NCI-H460 (cell line): ENCODE measurements at regions not wholly inside any gene's neighbourhood (a gene's known extent, or its start where the extent isn't known, plus 50 kb on each side); places are given as distances from the start of the nearest gene placed in this dataset.
A peak's percentile ranks its signal among the peaks of the same experiment; 100 is the strongest.

Experiments
- DNase-seq: peaks from one replicate; pipeline ENCODE4 v3.0.0-alpha.2; 2016; ENCODE audit warnings: low read depth; ENCODE audit errors: extremely low read depth

DNA sequence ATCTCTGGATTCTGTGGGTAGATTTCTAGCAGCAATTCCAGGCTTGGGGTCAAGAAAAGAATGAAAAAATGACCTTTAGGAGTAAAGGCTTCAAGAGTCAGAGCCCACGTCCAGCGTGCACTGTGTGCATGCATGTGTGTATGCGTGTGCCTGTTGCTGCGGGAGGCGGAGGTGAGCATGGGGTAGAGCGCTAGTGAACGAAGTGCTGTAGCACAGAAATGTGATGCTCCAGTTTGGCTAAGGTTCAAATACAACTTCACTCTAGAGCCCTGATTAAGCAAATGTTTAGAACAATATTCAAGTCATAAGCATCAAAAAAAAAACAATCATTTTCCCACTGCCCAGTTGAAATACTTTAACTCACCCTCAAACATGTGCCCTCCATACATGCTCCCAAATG, 403.9 kb downstream of the ZNF608 start:
- DNase-seq: no peak

GRCh38 chr5:124342027-124342471, 404.4 kb downstream of the ZNF608 start:
- DNase-seq: no peak

GRCh38 chr5:124341066-124341858, 405.2 kb downstream of the ZNF608 start:
- no peak for DNase-seq

DNA sequence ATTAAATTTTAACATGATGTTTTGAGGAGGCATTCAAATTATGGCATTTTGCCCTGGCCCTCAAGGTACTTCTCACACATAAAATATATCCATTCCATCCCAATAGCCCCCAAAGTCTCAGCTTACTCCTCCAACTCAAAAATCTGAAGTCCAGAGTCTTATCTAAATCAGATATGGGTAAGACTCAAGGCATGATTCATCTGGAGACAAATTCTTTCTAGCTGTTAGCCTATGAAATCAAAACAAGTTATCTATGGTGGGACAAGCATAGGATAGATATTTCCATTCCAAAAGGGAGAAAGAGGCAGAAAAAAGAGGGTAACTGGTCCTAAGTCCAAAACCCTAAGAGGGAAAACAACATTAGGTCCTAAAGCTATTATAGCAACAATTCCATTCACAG, 408.4 kb downstream of the ZNF608 start:
- DNase-seq: no peak

- DNase-seq: no peak
Observed at GRCh38 chr5:124333298-124333979, 413.0 kb downstream of the ZNF608 start.

DNA sequence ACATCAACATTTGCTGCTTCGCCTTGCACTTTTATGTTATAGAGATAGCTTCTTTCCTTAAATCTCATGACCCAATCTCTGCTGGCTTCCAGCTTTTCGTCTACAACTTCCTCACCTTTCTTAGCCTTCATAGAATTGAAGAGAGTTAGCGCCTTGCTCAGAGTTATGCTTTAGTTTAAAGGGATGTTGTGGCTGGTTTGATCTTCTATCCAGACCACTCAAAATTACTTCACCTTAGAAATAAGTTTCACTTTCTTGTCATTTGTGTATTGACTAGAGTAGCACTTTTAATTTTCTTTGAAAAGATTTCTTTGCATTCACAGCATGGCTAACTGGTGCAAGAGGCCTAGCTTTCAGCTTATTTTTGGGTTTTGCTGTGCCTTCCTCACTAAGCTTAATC, 414.2 kb downstream of the ZNF608 start:
- DNase-seq: no peak

GRCh38 chr5:124330595-124331220, 415.7 kb downstream of the ZNF608 start:
- DNase-seq: no peak

DNA sequence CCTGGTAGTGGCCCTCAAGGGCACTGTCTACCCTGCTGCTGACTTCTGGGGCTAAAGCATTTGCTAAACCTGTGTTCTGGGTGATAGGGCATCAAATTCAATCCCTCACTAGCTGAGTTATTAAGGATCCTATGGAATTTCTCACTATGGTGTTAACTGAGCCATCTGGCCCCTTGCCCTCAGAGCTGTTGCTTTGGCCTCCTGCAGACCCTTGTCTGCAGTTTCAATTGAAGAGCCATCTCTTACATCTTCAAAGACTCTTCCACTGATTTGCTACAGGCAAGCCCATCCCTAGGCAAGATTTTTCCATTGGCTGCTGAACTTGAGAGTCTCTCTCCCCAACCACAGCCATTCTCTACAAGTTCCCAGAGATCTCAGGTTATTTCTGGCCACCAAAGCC, 418.2 kb downstream of the ZNF608 start:
- DNase-seq: no peak

DNA sequence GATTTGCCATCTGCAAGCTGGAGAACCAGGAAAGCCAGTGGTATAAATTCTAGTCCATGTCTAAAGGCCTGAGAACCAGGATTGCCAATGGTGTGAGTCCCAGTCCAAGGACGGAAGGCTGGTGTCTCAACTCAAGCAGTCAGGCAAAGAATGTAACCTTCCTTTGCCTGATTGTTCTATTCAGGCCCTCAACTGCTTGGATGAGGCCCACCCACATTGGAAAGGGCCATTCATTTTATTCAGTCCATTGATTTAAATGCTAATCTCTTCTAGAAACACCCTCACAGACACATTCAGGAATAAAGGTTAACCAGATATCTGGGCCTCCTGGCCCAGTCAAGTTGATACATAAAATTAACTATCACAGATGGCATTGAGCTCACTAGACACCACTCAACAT, 427.8 kb downstream of the ZNF608 start:
- no peak for DNase-seq

GRCh38 chr5:124317451-124317850, 429.0 kb downstream of the ZNF608 start:
- no peak for DNase-seq

GRCh38 chr5:124315741-124316415, 430.6 kb downstream of the ZNF608 start:
- DNase-seq: no peak

GRCh38 chr5:124310453-124310852, 436.0 kb downstream of the ZNF608 start:
- DNase-seq: peak; percentile 8

GRCh38 chr5:124309241-124309980, 437.0 kb downstream of the ZNF608 start:
- no peak for DNase-seq

DNA sequence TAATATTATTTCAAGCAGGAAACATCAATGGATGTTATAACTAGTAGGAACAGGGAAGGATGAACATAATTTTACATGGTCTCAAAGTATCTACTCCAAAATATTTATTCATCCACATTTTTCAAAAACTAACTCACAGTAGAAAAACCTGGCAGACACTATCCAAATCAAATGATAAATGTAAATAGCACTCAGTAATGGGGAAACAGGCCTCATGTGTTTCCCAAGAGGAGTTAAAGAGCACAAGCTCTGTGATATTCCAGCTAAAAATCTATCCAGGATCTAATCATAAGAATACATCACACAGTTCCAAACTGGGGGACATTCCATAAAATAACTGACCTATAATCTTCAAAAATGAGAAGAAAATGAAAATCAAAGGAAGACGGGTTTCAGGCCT, 443.1 kb downstream of the ZNF608 start:
- no peak for DNase-seq

GRCh38 chr5:124302533-124302932, 443.9 kb downstream of the ZNF608 start:
- DNase-seq: no peak

GRCh38 chr5:124301850-124302249, 444.6 kb downstream of the ZNF608 start:
- DNase-seq: no peak

DNA sequence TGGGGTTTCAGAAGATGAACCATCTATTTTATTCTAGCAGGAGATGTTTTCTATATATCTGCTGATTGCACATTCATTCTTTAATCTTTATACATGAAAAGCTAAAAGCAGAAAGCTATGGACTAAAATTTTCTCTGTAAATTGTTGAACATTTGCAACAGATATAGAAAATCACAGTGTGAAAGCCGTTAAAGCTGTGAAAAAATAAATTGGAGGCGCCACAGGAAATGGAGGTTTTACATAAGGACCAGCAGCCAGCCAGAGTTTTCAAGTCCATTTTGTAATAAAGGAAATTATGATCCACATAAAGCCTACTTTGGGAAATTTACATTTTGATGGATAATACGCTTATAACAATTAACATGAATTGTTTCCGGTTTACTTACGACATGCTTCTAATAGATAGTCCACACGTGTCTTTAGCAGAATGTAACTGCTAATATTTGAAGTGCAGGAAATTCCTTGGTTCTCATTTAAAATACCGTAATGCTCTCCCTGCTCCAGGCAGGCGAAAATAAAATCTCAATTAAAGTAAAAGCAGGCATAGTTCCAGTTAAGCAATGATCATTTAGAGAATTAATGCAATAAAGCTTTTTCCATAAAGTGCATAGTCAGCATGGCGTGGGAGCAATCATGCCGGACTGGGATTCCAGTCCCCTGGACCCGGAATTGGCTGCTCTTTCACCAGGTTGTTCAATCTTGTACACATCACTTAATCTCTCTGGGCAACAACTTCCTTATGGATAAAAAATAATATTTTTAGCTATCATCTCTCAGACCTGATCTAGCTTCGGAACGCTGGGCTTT, 445.4 kb downstream of the ZNF608 start:
- DNase-seq: no peak

DNA sequence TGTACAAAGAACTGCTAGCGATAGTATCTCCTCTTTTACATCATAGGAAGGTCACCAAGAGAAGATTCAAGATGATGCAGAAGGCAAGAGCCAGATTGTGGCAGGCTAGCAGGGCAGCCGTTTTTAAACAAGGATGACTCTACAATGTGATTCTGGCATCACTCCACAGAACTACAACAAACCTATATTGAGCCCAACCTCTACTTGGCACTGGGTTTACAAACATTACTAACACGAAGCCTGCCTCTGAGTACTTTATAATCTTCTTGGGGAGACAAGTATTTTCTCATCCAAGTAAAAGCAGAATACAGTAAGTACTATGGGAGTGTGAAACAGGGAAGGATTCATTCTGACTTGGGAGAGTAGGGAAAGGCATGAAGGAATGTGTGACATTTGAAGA, 448.6 kb downstream of the ZNF608 start:
- DNase-seq: no peak

DNA sequence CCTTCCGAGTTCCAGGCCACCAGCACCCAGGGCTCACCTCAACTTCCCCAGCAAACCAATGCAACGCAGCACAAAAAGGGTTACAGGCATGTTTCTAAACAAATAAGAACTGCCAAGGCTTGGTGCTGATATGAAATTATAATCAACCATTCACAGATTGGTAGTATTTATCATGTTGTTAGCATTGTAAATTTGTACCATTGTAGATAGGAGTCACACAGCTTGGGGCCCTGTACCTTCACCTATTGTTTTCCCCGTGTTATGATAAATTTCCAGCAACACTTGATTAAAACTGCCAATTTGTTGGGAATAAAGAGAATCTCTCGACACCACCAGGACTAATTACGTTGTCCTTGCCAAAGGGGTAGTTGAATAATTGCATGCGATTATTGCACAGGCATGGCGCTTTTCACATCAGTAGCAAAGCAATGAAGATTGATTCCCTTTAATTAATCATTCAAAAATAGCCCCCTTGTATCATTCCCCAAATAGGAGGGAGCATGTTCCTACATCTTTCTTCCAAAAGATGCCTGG, 454.1 kb downstream of the ZNF608 start:
- DNase-seq: no peak
